HepG2 (cell line): ENCODE measurements at regions not wholly inside any gene's neighbourhood (a gene's known extent, or its start where the extent isn't known, plus 50 kb on each side); places are given as distances from the start of the nearest gene placed in this dataset.

Experiments used
- CREM ChIP-seq, 2 experiments: sonication (generic) in 1 of 2; formaldehyde crosslinking in 1 of 2; IDR thresholded peaks; 2 replicates each; pipeline versions ENCODE4 v1.4.0 to v1.6.1; 2016 to 2020; ENCODE audit warnings: antibody characterized with exemption in 1 of 2, mild to moderate bottlenecking in 1 of 2, missing genetic modification reagents in 1 of 2
- DNMT1 ChIP-seq: sonication (generic); formaldehyde crosslinking; IDR thresholded peaks from 2 replicates; pipeline ENCODE4 v1.5.1; 2020; ENCODE audit warnings: mild to moderate bottlenecking, missing genetic modification reagents
- FUBP1 ChIP-seq: sonication (generic); formaldehyde crosslinking; IDR thresholded peaks from 2 replicates; pipeline ENCODE4 v1.5.1; 2020; ENCODE audit warnings: missing genetic modification reagents, mild to moderate bottlenecking, borderline replicate concordance
- HDAC2 ChIP-seq: sonication (generic); formaldehyde crosslinking; IDR thresholded peaks from 2 replicates; pipeline ENCODE4 v1.4.0; 2020; ENCODE audit warnings: missing genetic modification reagents
- SIN3B ChIP-seq: fragments of 150-350 bp; IDR thresholded peaks from 2 replicates; pipeline ENCODE4 v1.6.1; 2014; ENCODE audit warnings: low read length
- TIGD3 ChIP-seq: sonication (generic); formaldehyde crosslinking; IDR thresholded peaks from 2 replicates; pipeline ENCODE4 v1.5.1; 2020; ENCODE audit warnings: mild to moderate bottlenecking, missing genetic modification reagents, borderline replicate concordance
- WIZ ChIP-seq: sonication (generic); formaldehyde crosslinking; IDR thresholded peaks from 2 replicates; pipeline ENCODE4 v1.5.1; 2020; ENCODE audit warnings: mild to moderate bottlenecking, missing genetic modification reagents
- ZBTB40 ChIP-seq, 2 experiments: fragments of 450-650 bp in 1 of 2; sonication (generic) in 1 of 2; formaldehyde crosslinking in 1 of 2; IDR thresholded peaks; 2 replicates each; pipeline versions ENCODE4 v1.6.1 to v1.8.0; 2016 to 2022; ENCODE audit warnings: antibody characterized with exemption in 1 of 2, mild to moderate bottlenecking in 1 of 2, missing genetic modification reagents in 1 of 2
- ZNF275 ChIP-seq: sonication (generic); formaldehyde crosslinking; IDR thresholded peaks from 2 replicates; pipeline ENCODE4 v1.8.0; 2022; ENCODE audit warnings: missing genetic modification reagents, mild to moderate bottlenecking, inconsistent platforms, borderline replicate concordance
- ZNF296 ChIP-seq: sonication (generic); formaldehyde crosslinking; conservative IDR thresholded peaks from 2 replicates; pipeline ENCODE4 v1.5.0; 2020; ENCODE audit warnings: mild to moderate bottlenecking, missing genetic modification reagents
- ZNF317 ChIP-seq: sonication (generic); formaldehyde crosslinking; IDR thresholded peaks from 2 replicates; pipeline ENCODE4 v1.5.0; 2020; ENCODE audit warnings: mild to moderate bottlenecking, missing genetic modification reagents
- ZNF512 ChIP-seq: sonication (generic); formaldehyde crosslinking; IDR thresholded peaks from 2 replicates; pipeline ENCODE4 v1.4.0; 2020; ENCODE audit warnings: mild to moderate bottlenecking, missing genetic modification reagents

GRCh38 chr10:78964952-78965633, 103.7 kb upstream of the ZMIZ1 start (continued):
- TF ChIP-seq ZNF317 (CRISPR knock-in tag) (0 out of 2 replicates have a peak, but pooled peaks have one; percentile 36), ZBTB40 (IDR thresholded peaks at IDR 0.05) (no peak), ZBTB40 (CRISPR knock-in tag; IDR thresholded peaks at IDR 0.05) (peak; percentile 61; the same call in 1 of the 2 replicates), ZNF275 (CRISPR knock-in tag) (0 out of 2 replicates have a peak, but pooled peaks have one; percentile 51), HDAC2 (CRISPR knock-in tag) (peak; percentile 93), CREM (IDR thresholded peaks at IDR 0.05) (peak; percentile 42; the same call in 1 of the 2 replicates), CREM (CRISPR knock-in tag; IDR thresholded peaks at IDR 0.05) (no peak), ZNF296 (CRISPR knock-in tag) (no peak), DNMT1 (0 out of 2 replicates have a peak, but pooled peaks have one; percentile 40), ZNF512 (no peak), TIGD3 (0 out of 2 replicates have a peak, but pooled peaks have one; percentile 81), WIZ (CRISPR knock-in tag) (0 out of 2 replicates have a peak, but pooled peaks have one; percentile 42), FUBP1 (CRISPR knock-in tag) (no peak), SIN3B (no peak)
